ENCODE measurements at regions not wholly inside any gene's neighbourhood (a gene's known extent, or its start where the extent isn't known, plus 50 kb on each side); places are given as distances from the start of the nearest gene placed in this dataset.

- FAIRE-seq: no peak
- Histone ChIP-seq H3K9me3 (no peaks in the 10 kb centered on the region), H3K4me2 (no peak overlapping the region), H3K27ac (no peak overlapping the region), H3K4me1 (no peaks in the 10 kb centered on the region), H3K4me3 (no peak overlapping the region)
- DNase-seq (ENCODE audit: low read depth in 1 of 2, low spot score in 1 of 2): no peak
- ATAC-seq: no peak
- 19% methylated on average over 10 of the region's 10 CpGs for WGBS (ENCODE audit: missing lambda C conversion rate)
- CTCF ChIA-PET: interaction anchor here (0.8 to 0.9 kb wide), 2 partner anchors 23 to 30 kb away, joined by 3 read pairs; no protein-coding TSS in a partner anchor
- TF ChIP-seq ZNF302 (CRISPR knock-in tag; IDR thresholded peaks at IDR 0.05): no peak
- TF ChIP-seq JUN (IDR thresholded peaks at IDR 0.05): no peak
- no peak for TF ChIP-seq SMC3 (IDR thresholded peaks at IDR 0.05)
- TF ChIP-seq HOXA7 (CRISPR knock-in tag; IDR thresholded peaks at IDR 0.05): no peak
- no peak for TF ChIP-seq USF2 (IDR thresholded peaks at IDR 0.05)
- POLR2A ChIA-PET: no interaction called here
Observed at GRCh38 chr3:103446953-103447629, 1012.3 kb downstream of the ZPLD1 start.

- H3K4me1 ChIP-seq: no peaks in the 10 kb centered on the region
- H3K9me3 ChIP-seq: no peaks in the 10 kb centered on the region
- CTCF ChIA-PET: no interaction called here
- H3K4me3 ChIP-seq: no peak overlapping the region
- 3% methylated on average over 1 of the region's 1 CpG for WGBS (ENCODE audit: missing lambda C conversion rate)
- FAIRE-seq: no peak
- no peak overlapping the region for H3K27ac ChIP-seq
- no peak for DNase-seq (ENCODE audit: low read depth in 1 of 2, low spot score in 1 of 2)
- POLR2A ChIA-PET: no interaction called here
- no peak for ATAC-seq
- TF ChIP-seq RFX5 (IDR thresholded peaks at IDR 0.05) (no peak), ZFP36 (IDR thresholded peaks at IDR 0.05; ENCODE audit: borderline replicate concordance, partially characterized antibody) (no peak), USF2 (IDR thresholded peaks at IDR 0.05) (no peak), TP53 (CRISPR knock-in tag; IDR thresholded peaks at IDR 0.05) (no peak), JUNB (IDR thresholded peaks at IDR 0.05) (no peak), GATA3 (IDR thresholded peaks at IDR 0.05; ENCODE audit: borderline replicate concordance) (no peak), EHF (CRISPR knock-in tag; IDR thresholded peaks at IDR 0.05) (no peak), MAX (IDR thresholded peaks at IDR 0.05) (no peak), KDM5A (IDR thresholded peaks at IDR 0.05) (no peak), HOXB5 (CRISPR knock-in tag; IDR thresholded peaks at IDR 0.05) (no peak), MAFK (IDR thresholded peaks at IDR 0.05; ENCODE audit: partially characterized antibody) (no peak), KDM1A (IDR thresholded peaks at IDR 0.05; ENCODE audit: low read depth) (no peak), CEBPB (IDR thresholded peaks at IDR 0.05) (no peak), E2F6 (IDR thresholded peaks at IDR 0.05; ENCODE audit: borderline replicate concordance, low read depth) (no peak), CHD2 (IDR thresholded peaks at IDR 0.05; ENCODE audit: low read length, partially characterized antibody) (no peak), HES2 (IDR thresholded peaks at IDR 0.05) (no peak), ESRRA (IDR thresholded peaks at IDR 0.05; ENCODE audit: borderline replicate concordance, low read length) (no peak), SMC3 (IDR thresholded peaks at IDR 0.05) (no peak), CTCF (IDR thresholded peaks at IDR 0.05) (no peak)
- no peak overlapping the region for H3K4me2 ChIP-seq
Observed at GRCh38 chr3:103453152-103453551, 1018.3 kb downstream of the ZPLD1 start.

All from A549 (cell line).